ENCODE measurements at regions not wholly inside any gene's neighbourhood (a gene's known extent, or its start where the extent isn't known, plus 50 kb on each side); places are given as distances from the start of the nearest gene placed in this dataset.

DNA sequence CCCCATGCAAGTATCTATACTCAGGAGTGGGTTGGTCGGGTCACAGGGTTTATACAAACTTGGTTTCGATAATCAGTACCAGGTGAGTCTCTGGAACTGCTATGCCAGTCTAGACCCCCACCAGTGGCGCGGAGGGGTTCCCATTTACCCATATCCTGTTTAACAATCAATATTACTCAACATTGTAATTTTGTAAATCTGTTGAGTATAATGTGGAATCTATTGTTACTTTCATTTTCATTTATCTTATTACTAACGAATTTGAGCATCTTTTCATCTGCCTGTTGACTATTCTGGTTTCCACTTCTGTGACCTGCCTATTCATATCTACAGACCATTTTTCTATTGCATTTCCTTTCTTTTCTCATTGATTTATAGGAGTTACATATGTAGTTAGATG, 275.2 kb upstream of the CRY1 start:
- Histone ChIP-seq H3K36me3 (ENCODE audit: insufficient read depth, low read length) (no peaks in the 10 kb centered on the region), H2AFZ (ENCODE audit: low read length) (no peak overlapping the region), H3K27ac (ENCODE audit: low read depth, low read length, poor library complexity, severe bottlenecking) (no peak overlapping the region), H4K20me1 (ENCODE audit: insufficient read depth, low read length) (no peaks in the 10 kb centered on the region), H3K9me3 (ENCODE audit: low read length) (no peaks in the 10 kb centered on the region), H3K4me3 (ENCODE audit: low read depth, low read length, poor library complexity, severe bottlenecking) (no peak overlapping the region), H3K4me2 (ENCODE audit: low read length) (no peak overlapping the region), H3K9me2 (ENCODE audit: insufficient read depth, low read length) (no peaks in the 10 kb centered on the region), H3K79me2 (ENCODE audit: insufficient read depth, low read depth, low read length) (no peaks in the 10 kb centered on the region), H3K4me1 (ENCODE audit: insufficient read depth, low read length, poor library complexity, severe bottlenecking) (peaks cover 12% of the 10 kb centered on the region)
- no peak for TF ChIP-seq EZH2phosphoT487 (IDR thresholded peaks at IDR 0.05; ENCODE audit: borderline replicate concordance, low read depth, low read length)
- TF ChIP-seq, protein P1, sequence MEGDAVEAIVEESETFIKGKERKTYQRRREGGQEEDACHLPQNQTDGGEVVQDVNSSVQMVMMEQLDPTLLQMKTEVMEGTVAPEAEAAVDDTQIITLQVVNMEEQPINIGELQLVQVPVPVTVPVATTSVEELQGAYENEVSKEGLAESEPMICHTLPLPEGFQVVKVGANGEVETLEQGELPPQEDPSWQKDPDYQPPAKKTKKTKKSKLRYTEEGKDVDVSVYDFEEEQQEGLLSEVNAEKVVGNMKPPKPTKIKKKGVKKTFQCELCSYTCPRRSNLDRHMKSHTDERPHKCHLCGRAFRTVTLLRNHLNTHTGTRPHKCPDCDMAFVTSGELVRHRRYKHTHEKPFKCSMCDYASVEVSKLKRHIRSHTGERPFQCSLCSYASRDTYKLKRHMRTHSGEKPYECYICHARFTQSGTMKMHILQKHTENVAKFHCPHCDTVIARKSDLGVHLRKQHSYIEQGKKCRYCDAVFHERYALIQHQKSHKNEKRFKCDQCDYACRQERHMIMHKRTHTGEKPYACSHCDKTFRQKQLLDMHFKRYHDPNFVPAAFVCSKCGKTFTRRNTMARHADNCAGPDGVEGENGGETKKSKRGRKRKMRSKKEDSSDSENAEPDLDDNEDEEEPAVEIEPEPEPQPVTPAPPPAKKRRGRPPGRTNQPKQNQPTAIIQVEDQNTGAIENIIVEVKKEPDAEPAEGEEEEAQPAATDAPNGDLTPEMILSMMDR (conservative IDR thresholded peaks at IDR 0.05; ENCODE audit: low read length), result no peak
- no TSS peak for BruUV-seq (replicated peaks)
- intact Hi-C loops (cut with micrococcal nuclease; ENCODE audit: unreplicated experiment), result no loop called here
- ChIA-PET POLR2A (no interaction called here), CTCF (ENCODE audit: unreplicated experiment) (no interaction called here)
- no peak for DNase-seq (ENCODE audit: low spot score)

DNA sequence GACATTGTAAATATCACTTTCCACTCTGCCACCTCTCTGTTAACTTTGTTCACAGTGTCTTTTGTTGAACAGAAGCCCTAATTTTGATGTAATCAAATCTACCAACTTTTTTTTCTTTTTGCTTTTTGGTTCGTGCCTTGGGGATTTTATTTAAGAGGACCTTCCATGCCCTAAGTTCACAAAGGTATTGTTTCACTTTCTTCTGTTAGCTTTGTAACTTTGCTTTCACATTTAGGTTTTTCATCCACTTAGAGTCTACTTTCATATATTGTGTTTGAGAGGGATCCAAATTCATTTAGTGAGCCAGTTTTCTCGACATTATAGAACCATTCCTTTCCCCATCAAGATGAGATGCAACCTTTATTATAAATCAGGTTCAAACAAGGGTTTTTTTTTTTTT, 275.7 kb upstream of the CRY1 start:
- Histone ChIP-seq H3K4me3 (ENCODE audit: low read depth, low read length, poor library complexity, severe bottlenecking) (no peak overlapping the region), H4K20me1 (ENCODE audit: insufficient read depth, low read length) (no peaks in the 10 kb centered on the region), H3K9me3 (ENCODE audit: low read length) (no peaks in the 10 kb centered on the region), H2AFZ (ENCODE audit: low read length) (no peak overlapping the region), H3K9me2 (ENCODE audit: insufficient read depth, low read length) (no peaks in the 10 kb centered on the region), H3K27ac (ENCODE audit: low read depth, low read length, poor library complexity, severe bottlenecking) (no peak overlapping the region), H3K4me1 (ENCODE audit: insufficient read depth, low read length, poor library complexity, severe bottlenecking) (peaks cover 12% of the 10 kb centered on the region), H3K36me3 (ENCODE audit: insufficient read depth, low read length) (no peaks in the 10 kb centered on the region), H3K79me2 (ENCODE audit: insufficient read depth, low read depth, low read length) (no peaks in the 10 kb centered on the region), H3K4me2 (ENCODE audit: low read length) (no peak overlapping the region)
- DNase-seq (ENCODE audit: low spot score), result no peak
- ChIA-PET POLR2A (no interaction called here), CTCF (ENCODE audit: unreplicated experiment) (no interaction called here)
- TF ChIP-seq, protein P1 (conservative IDR thresholded peaks at IDR 0.05; ENCODE audit: low read length), result no peak
- no peak for TF ChIP-seq EZH2phosphoT487 (IDR thresholded peaks at IDR 0.05; ENCODE audit: borderline replicate concordance, low read depth, low read length)
- no TSS peak for BruUV-seq (replicated peaks)
- intact Hi-C loops (cut with micrococcal nuclease; ENCODE audit: unreplicated experiment), result no loop called here

DNA sequence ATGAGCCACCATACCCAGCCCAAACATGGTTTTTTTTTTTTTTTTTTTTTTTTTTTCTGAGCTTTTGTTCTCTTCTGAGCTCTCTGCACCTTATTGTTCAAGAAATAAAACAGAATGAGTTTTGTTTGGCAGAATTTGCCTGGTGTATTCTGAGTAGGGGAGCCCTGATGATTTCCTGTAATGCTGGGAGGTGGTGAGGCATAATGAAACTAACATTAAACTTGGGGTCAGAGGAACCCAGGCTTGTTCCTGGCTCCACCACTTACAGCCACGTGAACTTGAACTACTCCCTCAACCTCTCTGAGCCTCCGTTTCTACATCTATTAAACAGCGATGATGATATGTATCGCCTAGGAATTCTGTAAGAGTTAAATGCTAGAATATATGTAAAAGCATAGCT, 276.3 kb upstream of the CRY1 start:
- H3K79me2 ChIP-seq (ENCODE audit: insufficient read depth, low read depth, low read length), result no peaks in the 10 kb centered on the region
- no peak overlapping the region for H3K27ac ChIP-seq (ENCODE audit: low read depth, low read length, poor library complexity, severe bottlenecking)
- H2AFZ ChIP-seq (ENCODE audit: low read length), result no peak overlapping the region
- H3K9me3 ChIP-seq (ENCODE audit: low read length), result no peaks in the 10 kb centered on the region
- intact Hi-C loops (cut with micrococcal nuclease; ENCODE audit: unreplicated experiment), result no loop called here
- H3K4me3 ChIP-seq (ENCODE audit: low read depth, low read length, poor library complexity, severe bottlenecking), result no peak overlapping the region
- peaks cover 12% of the 10 kb centered on the region for H3K4me1 ChIP-seq (ENCODE audit: insufficient read depth, low read length, poor library complexity, severe bottlenecking)
- H3K36me3 ChIP-seq (ENCODE audit: insufficient read depth, low read length), result no peaks in the 10 kb centered on the region
- no TSS peak for BruUV-seq (replicated peaks)
- no peaks in the 10 kb centered on the region for H4K20me1 ChIP-seq (ENCODE audit: insufficient read depth, low read length)
- no peak for DNase-seq (ENCODE audit: low spot score)
- POLR2A ChIA-PET, result no interaction called here
- H3K9me2 ChIP-seq (ENCODE audit: insufficient read depth, low read length), result no peaks in the 10 kb centered on the region
- CTCF ChIA-PET (ENCODE audit: unreplicated experiment), result no interaction called here
- TF ChIP-seq, protein P1 (conservative IDR thresholded peaks at IDR 0.05; ENCODE audit: low read length), result no peak
- TF ChIP-seq EZH2phosphoT487 (IDR thresholded peaks at IDR 0.05; ENCODE audit: borderline replicate concordance, low read depth, low read length), result no peak
- no peak overlapping the region for H3K4me2 ChIP-seq (ENCODE audit: low read length)
